Hepatocyte (in vitro differentiated cells): ENCODE measurements at regions not wholly inside any gene's neighbourhood (a gene's known extent, or its start where the extent isn't known, plus 50 kb on each side); places are given as distances from the start of the nearest gene placed in this dataset.

ENCODE experiments used
- CTCF ChIP-seq: fragments of 200-600 bp; sonication (generic); IDR thresholded peaks from 2 replicates; pipeline ENCODE4 v1.5.1; 2016; ENCODE audit warnings: antibody characterized with exemption, mild to moderate bottlenecking; ENCODE audit not compliant: poor library complexity
- EZH2 ChIP-seq: fragments of 200-600 bp; sonication (generic); IDR thresholded peaks from 2 replicates; pipeline ENCODE4 v1.6.1; 2016; ENCODE audit warnings: antibody characterized with exemption, mild to moderate bottlenecking, borderline replicate concordance
- EZH2phosphoT487 ChIP-seq: fragments of 200-600 bp; sonication (generic); IDR thresholded peaks from one replicate; pipeline ENCODE4 v1.6.1; 2018; ENCODE audit warnings: antibody characterized with exemption, mild to moderate bottlenecking, low read depth, moderate library complexity; ENCODE audit not compliant: unreplicated experiment, severe bottlenecking

GRCh38 chr3:188043891-188044290 is 110.1 kb upstream of the LPP start:
- TF ChIP-seq EZH2 (no peak), CTCF (no peak), EZH2phosphoT487 (no peak)
